GM19468 (cell line): ENCODE measurements at regions not wholly inside any gene's neighbourhood (a gene's known extent, or its start where the extent isn't known, plus 50 kb on each side); places are given as distances from the start of the nearest gene placed in this dataset.

Experiments used
- ATAC-seq: cut with Tn5 transposase; IDR thresholded peaks from one replicate; pipeline ENCODE4 v1.9.1; 2021; ENCODE audit warnings: mild to moderate bottlenecking, moderate library complexity, moderate number of reproducible peaks; ENCODE audit not compliant: unreplicated experiment; ENCODE audit errors: extremely low read depth

GRCh38 chr15:86010891-86011290 is 68.8 kb upstream of the AGBL1 start:
- no peak for ATAC-seq

GRCh38 chr15:86014016-86014415 is 65.7 kb upstream of the AGBL1 start:
- no peak for ATAC-seq

GRCh38 chr15:86016750-86017149 is 62.9 kb upstream of the AGBL1 start:
- no peak for ATAC-seq

- no peak for ATAC-seq
Measured at GRCh38 chr15:86018679-86019078, 61.0 kb upstream of the AGBL1 start.

GRCh38 chr15:86021281-86022264 is 58.1 kb upstream of the AGBL1 start:
- ATAC-seq, result no peak

GRCh38 chr15:86028961-86029360 is 50.7 kb upstream of the AGBL1 start:
- no peak for ATAC-seq
